HCT116 (cell line): ENCODE measurements at regions not wholly inside any gene's neighbourhood (a gene's known extent, or its start where the extent isn't known, plus 50 kb on each side); places are given as distances from the start of the nearest gene placed in this dataset.

Source experiments
- CTCF ChIP-seq, 3 experiments: fragments of 200-600 bp in 1 of 3; sonication (generic) in 1 of 3; IDR thresholded peaks in 2 of 3; conservative IDR thresholded peaks in 1 of 3; 2 replicates each; pipeline ENCODE4 v1.5.1; 2012 to 2017; ENCODE audit warnings: low read depth in 2 of 3, low read length in 2 of 3, antibody characterized with exemption in 1 of 3, borderline replicate concordance in 1 of 3, control low read depth in 1 of 3, mild to moderate bottlenecking in 1 of 3, mixed read lengths in 1 of 3, mixed run types in 1 of 3, moderate library complexity in 1 of 3; ENCODE audit not compliant: insufficient read depth in 1 of 3
- ELF1 ChIP-seq: IDR thresholded peaks from 2 replicates; pipeline ENCODE4 v1.6.1; 2012; ENCODE audit warnings: low read depth, borderline replicate concordance
- POLR2A ChIP-seq: IDR thresholded peaks from 2 replicates; pipeline ENCODE4 v1.7.0; 2011; ENCODE audit warnings: borderline replicate concordance; ENCODE audit not compliant: insufficient read depth, insufficient read length; ENCODE audit errors: extremely low read depth
- POLR2AphosphoS5 ChIP-seq: IDR thresholded peaks from 2 replicates; pipeline ENCODE4 v1.6.1; 2011; ENCODE audit warnings: mild to moderate bottlenecking, low read depth, low read length, moderate library complexity
- REST ChIP-seq: IDR thresholded peaks from 2 replicates; pipeline ENCODE4 v1.6.1; 2012; ENCODE audit warnings: low read depth
- SP1 ChIP-seq: IDR thresholded peaks from 2 replicates; pipeline ENCODE4 v1.6.1; 2012; ENCODE audit warnings: low read depth
- SRF ChIP-seq: IDR thresholded peaks from 2 replicates; pipeline ENCODE4 v1.6.1; 2012; ENCODE audit warnings: low read depth
- TCF7L2 ChIP-seq: IDR thresholded peaks from 2 replicates; pipeline ENCODE4 v1.7.0; 2011; ENCODE audit warnings: borderline replicate concordance, inconsistent platforms; ENCODE audit not compliant: insufficient read depth, insufficient read length; ENCODE audit errors: extremely low read depth
- ZNF274 ChIP-seq: fragments of 200-500 bp; sonication (Bioruptor generic); IDR thresholded peaks from 2 replicates; pipeline ENCODE4 v1.6.1; 2014; ENCODE audit warnings: mild to moderate bottlenecking, low read depth, low read length, inconsistent platforms

DNA sequence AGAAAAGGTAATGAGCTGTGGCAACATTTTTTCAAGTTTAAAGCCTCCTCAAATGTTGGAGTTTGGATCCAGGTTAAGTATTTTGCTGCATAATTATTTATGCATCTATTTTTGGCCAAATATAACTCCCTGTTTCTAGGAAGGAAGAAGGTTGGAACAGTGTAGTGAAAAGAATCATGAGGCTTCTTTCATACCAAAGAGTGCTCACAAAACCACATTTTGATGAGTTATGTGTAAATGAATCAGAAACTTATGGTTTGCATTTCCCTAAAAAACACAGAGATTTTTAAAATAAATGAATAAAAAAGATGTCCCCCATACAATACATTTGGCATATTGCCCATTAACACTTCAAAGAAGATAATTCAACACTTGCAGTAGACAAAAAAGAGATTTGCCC lies 246.9 kb upstream of the PRDM1 start:
- TF ChIP-seq POLR2A = no peak
- TF ChIP-seq ELF1 = no peak
- no peak for TF ChIP-seq POLR2AphosphoS5
- no peak for TF ChIP-seq CTCF (IDR thresholded peaks at IDR 0.05 in 2 of 3, conservative IDR thresholded peaks at IDR 0.05 in 1 of 3; ENCODE audit: borderline replicate concordance in 1 of 3, insufficient read depth in 1 of 3, low read depth in 2 of 3, low read length in 2 of 3)
- no peak for TF ChIP-seq TCF7L2
- TF ChIP-seq SRF = no peak
- TF ChIP-seq SP1 = no peak
- no peak for TF ChIP-seq REST
- no peak for TF ChIP-seq ZNF274
